ENCODE measurements at regions not wholly inside any gene's neighbourhood (a gene's known extent, or its start where the extent isn't known, plus 50 kb on each side); places are given as distances from the start of the nearest gene placed in this dataset.

DNA sequence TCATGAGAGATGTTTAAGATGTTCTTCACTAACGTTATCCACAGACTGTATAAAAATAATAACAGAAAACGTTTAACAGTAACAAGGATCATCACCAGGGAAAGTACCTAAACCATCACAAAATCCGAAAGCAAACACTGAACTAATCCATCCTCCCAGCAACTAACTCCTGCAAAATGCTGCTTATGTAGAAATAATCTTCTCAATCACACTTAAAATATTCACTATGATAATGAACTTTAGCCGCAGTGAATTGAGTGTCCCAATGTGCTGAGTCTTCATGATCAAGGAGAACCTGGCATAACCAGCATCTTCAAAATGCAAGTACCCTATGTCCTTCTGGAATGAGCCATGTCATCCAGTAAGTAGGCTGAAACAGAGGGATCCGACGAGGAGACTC is 166.1 kb downstream of the LTN1 start:
- H3K9me3 Mint-ChIP-seq = no peaks in the 10 kb centered on the region

GRCh38 chr21:28826021-28826420 is 166.7 kb downstream of the LTN1 start:
- DNase-seq (ENCODE audit: low read depth, low spot score) = no peak
- Mint-ChIP-seq H3K27me3 (ENCODE audit: low read depth) (no peaks in the 10 kb centered on the region), H3K4me3 (no peak overlapping the region), H3K36me3 (ENCODE audit: low read depth) (no peaks in the 10 kb centered on the region), H3K27ac (ENCODE audit: unreplicated experiment) (no peak overlapping the region), H3K4me1 (no peaks in the 10 kb centered on the region), H3K9me3 (no peaks in the 10 kb centered on the region)
- TF ChIP-seq, protein P1, sequence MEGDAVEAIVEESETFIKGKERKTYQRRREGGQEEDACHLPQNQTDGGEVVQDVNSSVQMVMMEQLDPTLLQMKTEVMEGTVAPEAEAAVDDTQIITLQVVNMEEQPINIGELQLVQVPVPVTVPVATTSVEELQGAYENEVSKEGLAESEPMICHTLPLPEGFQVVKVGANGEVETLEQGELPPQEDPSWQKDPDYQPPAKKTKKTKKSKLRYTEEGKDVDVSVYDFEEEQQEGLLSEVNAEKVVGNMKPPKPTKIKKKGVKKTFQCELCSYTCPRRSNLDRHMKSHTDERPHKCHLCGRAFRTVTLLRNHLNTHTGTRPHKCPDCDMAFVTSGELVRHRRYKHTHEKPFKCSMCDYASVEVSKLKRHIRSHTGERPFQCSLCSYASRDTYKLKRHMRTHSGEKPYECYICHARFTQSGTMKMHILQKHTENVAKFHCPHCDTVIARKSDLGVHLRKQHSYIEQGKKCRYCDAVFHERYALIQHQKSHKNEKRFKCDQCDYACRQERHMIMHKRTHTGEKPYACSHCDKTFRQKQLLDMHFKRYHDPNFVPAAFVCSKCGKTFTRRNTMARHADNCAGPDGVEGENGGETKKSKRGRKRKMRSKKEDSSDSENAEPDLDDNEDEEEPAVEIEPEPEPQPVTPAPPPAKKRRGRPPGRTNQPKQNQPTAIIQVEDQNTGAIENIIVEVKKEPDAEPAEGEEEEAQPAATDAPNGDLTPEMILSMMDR (conservative IDR thresholded peaks at IDR 0.05) = no peak

More for the DNA sequence above, 166.1 kb downstream of the LTN1 start:
- DNase-seq (ENCODE audit: low read depth, low spot score) = no peak
- Mint-ChIP-seq H3K36me3 (ENCODE audit: low read depth) (no peaks in the 10 kb centered on the region), H3K4me3 (no peak overlapping the region), H3K4me1 (no peaks in the 10 kb centered on the region), H3K27me3 (ENCODE audit: low read depth) (no peaks in the 10 kb centered on the region), H3K27ac (ENCODE audit: unreplicated experiment) (no peak overlapping the region)
- TF ChIP-seq, protein P1 (conservative IDR thresholded peaks at IDR 0.05) = no peak

GRCh38 chr21:28823429-28823828 is 169.2 kb downstream of the LTN1 start:
- Mint-ChIP-seq H3K4me1 (no peaks in the 10 kb centered on the region), H3K4me3 (no peak overlapping the region), H3K27ac (ENCODE audit: unreplicated experiment) (no peak overlapping the region), H3K9me3 (no peaks in the 10 kb centered on the region), H3K36me3 (ENCODE audit: low read depth) (no peaks in the 10 kb centered on the region), H3K27me3 (ENCODE audit: low read depth) (no peaks in the 10 kb centered on the region)
- TF ChIP-seq, protein P1 (conservative IDR thresholded peaks at IDR 0.05) = no peak
- no peak for DNase-seq (ENCODE audit: low read depth, low spot score)

DNA sequence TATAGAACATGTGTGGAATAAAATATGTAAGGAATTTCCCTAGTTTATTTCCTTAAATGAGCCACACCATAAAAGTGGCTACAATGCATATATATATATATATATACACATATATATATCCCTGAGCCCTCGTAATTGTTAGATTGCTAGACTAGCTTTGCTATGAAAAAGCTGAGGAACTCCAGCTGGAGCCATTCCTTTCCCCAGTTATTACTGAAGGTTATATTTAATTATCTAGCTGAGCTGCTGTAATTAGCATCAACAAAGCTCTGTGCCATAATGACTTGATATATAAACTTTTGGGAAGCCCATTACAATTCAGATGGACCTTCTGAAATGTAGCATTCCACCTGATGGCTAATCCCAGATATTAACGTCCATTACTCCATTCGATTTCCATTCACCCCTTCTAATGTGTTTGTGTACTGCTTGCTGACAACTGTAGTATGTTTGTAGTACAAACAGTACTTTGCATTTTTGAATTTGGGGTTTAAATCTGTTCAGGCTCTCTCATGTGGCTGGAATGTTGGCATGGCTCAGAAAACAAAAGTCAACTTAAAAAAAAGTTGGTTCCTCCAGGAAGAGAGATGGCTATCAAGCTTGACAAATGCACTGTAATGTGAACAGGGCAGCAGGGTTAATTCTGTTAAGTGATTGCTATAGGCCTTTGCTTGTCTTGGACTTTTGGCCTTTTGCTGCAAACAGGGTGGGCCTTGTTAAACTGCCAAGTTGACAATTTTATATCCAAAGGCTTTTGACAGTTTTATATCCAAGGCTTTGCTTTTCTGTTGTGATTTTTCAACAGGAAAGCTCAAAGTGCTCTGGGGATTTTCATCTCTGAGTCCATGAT is 170.0 kb downstream of the LTN1 start:
- Mint-ChIP-seq H3K4me3 (no peak overlapping the region), H3K27ac (ENCODE audit: unreplicated experiment) (no peak overlapping the region), H3K4me1 (no peaks in the 10 kb centered on the region), H3K27me3 (ENCODE audit: low read depth) (no peaks in the 10 kb centered on the region), H3K36me3 (ENCODE audit: low read depth) (no peaks in the 10 kb centered on the region), H3K9me3 (no peaks in the 10 kb centered on the region)
- TF ChIP-seq, protein P1 (conservative IDR thresholded peaks at IDR 0.05) = no peak
- DNase-seq (ENCODE audit: low read depth, low spot score) = no peak

- no peaks in the 10 kb centered on the region for H3K36me3 Mint-ChIP-seq (ENCODE audit: low read depth)
- TF ChIP-seq, protein P1 (conservative IDR thresholded peaks at IDR 0.05) = no peak
- no peak for DNase-seq (ENCODE audit: low read depth, low spot score)
- no peaks in the 10 kb centered on the region for H3K4me1 Mint-ChIP-seq
- no peaks in the 10 kb centered on the region for H3K27me3 Mint-ChIP-seq (ENCODE audit: low read depth)
- H3K27ac Mint-ChIP-seq (ENCODE audit: unreplicated experiment) = no peak overlapping the region
- no peaks in the 10 kb centered on the region for H3K9me3 Mint-ChIP-seq
- no peak overlapping the region for H3K4me3 Mint-ChIP-seq
Observed at GRCh38 chr21:28822123-28822399, 170.6 kb downstream of the LTN1 start.

Data from neural crest cell (in vitro differentiated cells).